HEK293 (cell line): ENCODE measurements at regions not wholly inside any gene's neighbourhood (a gene's known extent, or its start where the extent isn't known, plus 50 kb on each side); places are given as distances from the start of the nearest gene placed in this dataset.

Experiments used
- CTCF ChIA-PET: fragments of 350-600 bp; formaldehyde crosslinking; extraction: SDS; loops from one replicate; lab custom pipeline; 2021; ENCODE audit warnings: antibody characterized with exemption; lab: Yijun Ruan, JAX
- POLR2A ChIA-PET: fragments of 300-600 bp; formaldehyde crosslinking; extraction: SDS; loops from one replicate; lab custom pipeline; 2020; ENCODE audit warnings: antibody characterized with exemption, inconsistent platforms; lab: Yijun Ruan, JAX
- H3K27ac ChIP-seq: fragments of 200-500 bp; sonication (Bioruptor generic); 2 replicates; pipeline ENCODE4 v1.5.1; 2014; ENCODE audit warnings: low read depth, low read length, control low read depth, inconsistent platforms; ENCODE audit errors: extremely low read depth
- H3K36me3 ChIP-seq, 2 experiments: fragments of 200-500 bp in 1 of 2; sonication (Bioruptor generic) in 1 of 2; 1 replicate in 1 of 2; 2 replicates in 1 of 2; pipeline ENCODE4 v1.5.1; 2014 to 2017; ENCODE audit warnings: inconsistent platforms in 2 of 2, low read length in 2 of 2; ENCODE audit not compliant: control insufficient read depth in 2 of 2, insufficient read depth in 1 of 2
- H3K4me1 ChIP-seq: fragments of 200-500 bp; sonication (Bioruptor generic); 2 replicates; pipeline ENCODE4 v1.5.1; 2014; ENCODE audit warnings: mild to moderate bottlenecking, low read length, inconsistent platforms; ENCODE audit not compliant: control insufficient read depth, insufficient read depth
- H3K4me3 ChIP-seq: 2 replicates; pipeline ENCODE4 v1.5.1; 2011; ENCODE audit warnings: low read depth, mild to moderate bottlenecking, control low read depth, low read length, moderate library complexity
- H3K9me3 ChIP-seq: fragments of 200-500 bp; sonication (Bioruptor generic); 2 replicates; pipeline ENCODE4 v1.5.1; 2014; ENCODE audit warnings: low read depth, low read length, inconsistent platforms; ENCODE audit not compliant: control insufficient read depth, insufficient read depth
- GLIS1 ChIP-seq: fragments of 450-650 bp; formaldehyde crosslinking; IDR thresholded peaks from 2 replicates; pipeline ENCODE4 v1.5.1; 2016; ENCODE audit warnings: missing biosample characterization, missing genetic modification characterization
- GLIS2 ChIP-seq: fragments of 450-650 bp; formaldehyde crosslinking; IDR thresholded peaks from 2 replicates; pipeline ENCODE4 v1.5.1; 2016; ENCODE audit warnings: missing biosample characterization, missing genetic modification characterization
- HOXA7 ChIP-seq: sonication (generic); formaldehyde crosslinking; IDR thresholded peaks from 2 replicates; pipeline ENCODE4 v1.8.1; 2022; ENCODE audit warnings: missing genetic modification reagents, borderline replicate concordance
- HOXD13 ChIP-seq: sonication (generic); formaldehyde crosslinking; IDR thresholded peaks from 2 replicates; pipeline ENCODE4 v1.8.0; 2022; ENCODE audit warnings: missing genetic modification reagents, borderline replicate concordance
- KLF1 ChIP-seq: fragments of 450-650 bp; formaldehyde crosslinking; IDR thresholded peaks from 2 replicates; pipeline ENCODE4 v1.5.1; 2016; ENCODE audit warnings: missing biosample characterization, missing genetic modification characterization
- KLF16 ChIP-seq: fragments of 450-650 bp; formaldehyde crosslinking; IDR thresholded peaks from 2 replicates; pipeline ENCODE4 v1.5.1; 2017; ENCODE audit warnings: missing biosample characterization, missing genetic modification characterization
- KLF8 ChIP-seq: fragments of 450-650 bp; formaldehyde crosslinking; IDR thresholded peaks from 2 replicates; pipeline ENCODE4 v1.5.1; 2016; ENCODE audit warnings: missing biosample characterization, missing genetic modification characterization
- MZF1 ChIP-seq: fragments of 450-650 bp; formaldehyde crosslinking; IDR thresholded peaks from 2 replicates; pipeline ENCODE4 v1.5.1; 2017; ENCODE audit warnings: missing biosample characterization, missing genetic modification characterization, borderline replicate concordance
- PBX3 ChIP-seq: sonication (generic); formaldehyde crosslinking; IDR thresholded peaks from 2 replicates; pipeline ENCODE4 v1.8.1; 2022; ENCODE audit warnings: mild to moderate bottlenecking, moderate library complexity, missing genetic modification reagents
- RBAK ChIP-seq: fragments of 450-650 bp; formaldehyde crosslinking; IDR thresholded peaks from 2 replicates; pipeline ENCODE4 v1.5.1; 2016; ENCODE audit warnings: missing biosample characterization, missing genetic modification characterization
- SCRT2 ChIP-seq: fragments of 450-650 bp; formaldehyde crosslinking; IDR thresholded peaks from 2 replicates; pipeline ENCODE4 v1.5.1; 2016; ENCODE audit warnings: missing biosample characterization, missing genetic modification characterization
- TCF7L2 ChIP-seq: IDR thresholded peaks from 2 replicates; pipeline ENCODE4 v1.6.1; 2011; ENCODE audit warnings: low read depth, mild to moderate bottlenecking, inconsistent platforms, low read length, moderate library complexity, borderline replicate concordance
- ZBTB49 ChIP-seq: fragments of 450-650 bp; formaldehyde crosslinking; IDR thresholded peaks from 2 replicates; pipeline ENCODE4 v1.5.1; 2016; ENCODE audit warnings: missing biosample characterization, missing genetic modification characterization, low read depth
- ZFP37 ChIP-seq: fragments of 450-650 bp; formaldehyde crosslinking; IDR thresholded peaks from 2 replicates; pipeline ENCODE4 v1.5.1; 2016; ENCODE audit warnings: missing biosample characterization, missing genetic modification characterization
- ZNF114 ChIP-seq: fragments of 450-650 bp; formaldehyde crosslinking; IDR thresholded peaks from 2 replicates; pipeline ENCODE4 v1.5.0; 2017; ENCODE audit warnings: missing biosample characterization, missing genetic modification characterization
- ZNF169 ChIP-seq: fragments of 450-650 bp; formaldehyde crosslinking; IDR thresholded peaks from 2 replicates; pipeline ENCODE4 v1.5.1; 2016; ENCODE audit warnings: missing biosample characterization, missing genetic modification characterization
- ZNF426 ChIP-seq: fragments of 450-650 bp; formaldehyde crosslinking; IDR thresholded peaks from 2 replicates; pipeline ENCODE4 v1.5.1; 2017; ENCODE audit warnings: missing biosample characterization, missing genetic modification characterization, mild to moderate bottlenecking, inconsistent platforms, moderate library complexity
- ZNF510 ChIP-seq: fragments of 450-650 bp; formaldehyde crosslinking; IDR thresholded peaks from 2 replicates; pipeline ENCODE4 v1.5.1; 2018; ENCODE audit warnings: mild to moderate bottlenecking, missing genetic modification characterization, missing biosample characterization; ENCODE audit not compliant: insufficient replicate concordance
- ZNF549 ChIP-seq: fragments of 450-650 bp; IDR thresholded peaks from 2 replicates; pipeline ENCODE4 v1.5.1; 2018; ENCODE audit warnings: missing biosample characterization, missing genetic modification characterization, mild to moderate bottlenecking, inconsistent platforms, moderate library complexity
- ZNF654 ChIP-seq: fragments of 450-650 bp; formaldehyde crosslinking; IDR thresholded peaks from 2 replicates; pipeline ENCODE4 v1.5.1; 2016; ENCODE audit warnings: low read depth, missing biosample characterization, missing genetic modification characterization
- ZNF830 ChIP-seq: fragments of 450-650 bp; IDR thresholded peaks from 2 replicates; pipeline ENCODE4 v1.5.0; 2018; ENCODE audit warnings: missing biosample characterization, missing genetic modification characterization, low read depth, mild to moderate bottlenecking, moderate library complexity
- TF ChIP-seq, protein P1 (sequence below): fragments of 450-650 bp; formaldehyde crosslinking; IDR thresholded peaks from 2 replicates; pipeline ENCODE4 v1.5.1; 2016; ENCODE audit warnings: missing biosample characterization, missing genetic modification characterization

- no peaks in the 10 kb centered on the region for H3K9me3 ChIP-seq
- H3K36me3 ChIP-seq: no peaks in the 10 kb centered on the region
- CTCF ChIA-PET: no interaction called here
- no peak for TF ChIP-seq KLF16 (tag by site-specific recombination)
- no peak for TF ChIP-seq HOXA7 (CRISPR knock-in tag)
- TF ChIP-seq GLIS2 (tag by site-specific recombination): no peak
- TF ChIP-seq TCF7L2: no peak
- TF ChIP-seq ZNF549 (tag by site-specific recombination): no peak
- no peak for TF ChIP-seq KLF8
- TF ChIP-seq KLF1 (tag by site-specific recombination): no peak
- TF ChIP-seq HOXD13: no peak
- TF ChIP-seq RBAK (tag by site-specific recombination): no peak
- no peak for TF ChIP-seq ZNF426 (tag by site-specific recombination)
- no peak for TF ChIP-seq SCRT2 (tag by site-specific recombination)
- no peak for TF ChIP-seq ZNF830
- no peak for TF ChIP-seq ZNF114 (tag by site-specific recombination)
- TF ChIP-seq ZFP37 (tag by site-specific recombination): no peak
- no peak for TF ChIP-seq ZNF654 (tag by site-specific recombination)
- no peak for TF ChIP-seq GLIS1 (tag by site-specific recombination)
- TF ChIP-seq MZF1 (tag by site-specific recombination): no peak
- no peak for TF ChIP-seq ZBTB49 (tag by site-specific recombination)
- TF ChIP-seq ZNF169 (tag by site-specific recombination): no peak
- TF ChIP-seq, protein P1, sequence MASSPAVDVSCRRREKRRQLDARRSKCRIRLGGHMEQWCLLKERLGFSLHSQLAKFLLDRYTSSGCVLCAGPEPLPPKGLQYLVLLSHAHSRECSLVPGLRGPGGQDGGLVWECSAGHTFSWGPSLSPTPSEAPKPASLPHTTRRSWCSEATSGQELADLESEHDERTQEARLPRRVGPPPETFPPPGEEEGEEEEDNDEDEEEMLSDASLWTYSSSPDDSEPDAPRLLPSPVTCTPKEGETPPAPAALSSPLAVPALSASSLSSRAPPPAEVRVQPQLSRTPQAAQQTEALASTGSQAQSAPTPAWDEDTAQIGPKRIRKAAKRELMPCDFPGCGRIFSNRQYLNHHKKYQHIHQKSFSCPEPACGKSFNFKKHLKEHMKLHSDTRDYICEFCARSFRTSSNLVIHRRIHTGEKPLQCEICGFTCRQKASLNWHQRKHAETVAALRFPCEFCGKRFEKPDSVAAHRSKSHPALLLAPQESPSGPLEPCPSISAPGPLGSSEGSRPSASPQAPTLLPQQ: no peak
- POLR2A ChIA-PET: no interaction called here
- no peak overlapping the region for H3K4me3 ChIP-seq
- no peak overlapping the region for H3K27ac ChIP-seq
- H3K4me1 ChIP-seq: no peaks in the 10 kb centered on the region
These were observed 505.4 kb downstream of the KCNT2 start for GRCh38 chr1:196102826-196103225.

- H3K9me3 ChIP-seq: no peaks in the 10 kb centered on the region
- ChIA-PET CTCF (no interaction called here), POLR2A (no interaction called here)
- H3K27ac ChIP-seq: no peak overlapping the region
- H3K4me3 ChIP-seq: no peak overlapping the region
- H3K36me3 ChIP-seq: no peaks in the 10 kb centered on the region
- TF ChIP-seq ZNF510 (tag by site-specific recombination) (no peak), PBX3 (CRISPR knock-in tag) (no peak)
- H3K4me1 ChIP-seq: no peaks in the 10 kb centered on the region
These were observed 510.2 kb downstream of the KCNT2 start for GRCh38 chr1:196098000-196098399.
